IMR-90 (cell line): ENCODE measurements at regions not wholly inside any gene's neighbourhood (a gene's known extent, or its start where the extent isn't known, plus 50 kb on each side); places are given as distances from the start of the nearest gene placed in this dataset.

ENCODE experiments used
- ATAC-seq: fragments of 200-7000 bp; cut with Tn5 transposase; 2 replicates; pipeline ENCODE4 v1.9.1; 2020; ENCODE audit warnings: low read depth, mild to moderate bottlenecking, moderate library complexity
- BruUV-seq: library from RNA; stranded (reverse); fragments of 400-500 nt; replicated peaks from 2 replicates; lab custom pipeline; 2021; lab: Mats Ljungman, UMichigan
- CTCF ChIA-PET: fragments of 300-600 bp; formaldehyde crosslinking; extraction: SDS; loops from one replicate; lab custom pipeline; 2021; ENCODE audit warnings: antibody characterized with exemption; lab: Yijun Ruan, JAX
- POLR2A ChIA-PET: fragments of 300-600 bp; sonication (Branson Sonifier 250); formaldehyde crosslinking; loops from one replicate; lab custom pipeline; 2022; ENCODE audit warnings: antibody characterized with exemption; ENCODE audit not compliant: unreplicated experiment; lab: Charles Lee
- DNase-seq: peaks from one replicate; pipeline ENCODE4 v3.0.0; 2013
- H2AFZ ChIP-seq: replicated peaks from 2 replicates; pipeline ENCODE3; 2013; ENCODE audit warnings: low read length, mild to moderate bottlenecking; ENCODE audit not compliant: poor library complexity
- H2AK5ac ChIP-seq: 2 replicates; pipeline ENCODE4 v1.6.1; 2013; ENCODE audit warnings: low read depth, low read length, inconsistent platforms
- H2AK9ac ChIP-seq: replicated peaks from 2 replicates; pipeline ENCODE3; 2013; ENCODE audit warnings: mild to moderate bottlenecking, low read depth, low read length, moderate library complexity; ENCODE audit not compliant: poor library complexity
- H2BK120ac ChIP-seq: 2 replicates; pipeline ENCODE4 v1.6.1; 2013; ENCODE audit warnings: low read depth, low read length, inconsistent platforms
- H2BK15ac ChIP-seq: 3 replicates; pipeline ENCODE4 v1.6.1; 2013; ENCODE audit warnings: low read depth, low read length, inconsistent platforms
- H2BK20ac ChIP-seq: 2 replicates; pipeline ENCODE4 v1.6.1; 2013; ENCODE audit warnings: low read depth, mild to moderate bottlenecking, inconsistent platforms, low read length, moderate library complexity
- H2BK5ac ChIP-seq: 2 replicates; pipeline ENCODE4 v1.6.1; 2013; ENCODE audit warnings: mild to moderate bottlenecking, low read depth, low read length, inconsistent platforms; ENCODE audit not compliant: poor library complexity, severe bottlenecking
- H3K14ac ChIP-seq: replicated peaks from 2 replicates; pipeline ENCODE4 v1.6.1; 2013; ENCODE audit warnings: low read depth, low read length, inconsistent platforms
- H3K18ac ChIP-seq: 2 replicates; pipeline ENCODE4 v1.6.1; 2013; ENCODE audit warnings: low read depth, low read length, control low read depth
- H3K23ac ChIP-seq: 2 replicates; pipeline ENCODE4 v1.6.1; 2013; ENCODE audit warnings: low read depth, low read length, inconsistent platforms
- H3K27ac ChIP-seq: 2 replicates; pipeline ENCODE4 v1.5.1; 2013; ENCODE audit warnings: mild to moderate bottlenecking, control low read depth, low read length; ENCODE audit not compliant: insufficient read depth
- H3K27me3 ChIP-seq: 2 replicates; pipeline ENCODE4 v1.6.1; 2013; ENCODE audit warnings: low read length; ENCODE audit not compliant: control insufficient read depth, insufficient read depth
- H3K36me3 ChIP-seq: 2 replicates; pipeline ENCODE4 v1.6.1; 2013; ENCODE audit warnings: low read length, mixed read lengths; ENCODE audit not compliant: control insufficient read depth, insufficient read depth
- H3K4ac ChIP-seq: 2 replicates; pipeline ENCODE4 v1.6.1; 2013; ENCODE audit warnings: low read depth, low read length, inconsistent platforms
- H3K4me1 ChIP-seq: 2 replicates; pipeline ENCODE4 v1.6.1; 2013; ENCODE audit warnings: low read length, mixed read lengths; ENCODE audit not compliant: control insufficient read depth, insufficient read depth
- H3K4me2 ChIP-seq: 2 replicates; pipeline ENCODE4 v1.6.1; 2013; ENCODE audit warnings: low read depth, mild to moderate bottlenecking, control low read depth, low read length, moderate library complexity
- H3K4me3 ChIP-seq: 2 replicates; pipeline ENCODE4 v1.5.1; 2013; ENCODE audit warnings: low read depth, mild to moderate bottlenecking, control low read depth, low read length, moderate library complexity; ENCODE audit not compliant: insufficient read depth
- H3K56ac ChIP-seq: 2 replicates; pipeline ENCODE4 v1.6.1; 2013; ENCODE audit warnings: low read length, inconsistent platforms; ENCODE audit not compliant: insufficient read depth; ENCODE audit errors: extremely low read depth
- H3K79me1 ChIP-seq, 2 experiments: 2 replicates each; pipeline ENCODE4 v1.6.1; 2013; ENCODE audit warnings: low read length in 2 of 2, inconsistent platforms in 1 of 2, low read depth in 1 of 2
- H3K9ac ChIP-seq: 2 replicates; pipeline ENCODE4 v1.6.1; 2013; ENCODE audit warnings: low read depth, low read length, control low read depth
- H3K9me1 ChIP-seq: 2 replicates; pipeline ENCODE4 v1.6.1; 2013; ENCODE audit warnings: low read length, inconsistent platforms; ENCODE audit not compliant: insufficient read depth
- H3K9me3 ChIP-seq: 2 replicates; pipeline ENCODE4 v1.6.1; 2013; ENCODE audit warnings: low read length; ENCODE audit not compliant: control insufficient read depth, insufficient read depth
- H4K20me1 ChIP-seq: 2 replicates; pipeline ENCODE4 v1.6.1; 2013; ENCODE audit warnings: low read length, inconsistent platforms; ENCODE audit not compliant: insufficient read depth
- H4K5ac ChIP-seq: 2 replicates; pipeline ENCODE4 v1.6.1; 2013; ENCODE audit warnings: mild to moderate bottlenecking, low read depth, low read length, control low read depth
- H4K8ac ChIP-seq, 2 experiments: 2 replicates each; pipeline ENCODE4 v1.6.1; 2013; ENCODE audit warnings: low read depth in 2 of 2, low read length in 2 of 2, control low read depth in 1 of 2, inconsistent platforms in 1 of 2
- H4K91ac ChIP-seq: 2 replicates; pipeline ENCODE4 v1.6.1; 2013; ENCODE audit warnings: low read depth, low read length, inconsistent platforms; ENCODE audit not compliant: insufficient read depth
- BHLHE40 ChIP-seq: fragments of 150-350 bp; IDR thresholded peaks from 2 replicates; pipeline ENCODE4 v1.6.1; 2016; ENCODE audit warnings: mild to moderate bottlenecking, low read depth, low read length
- CEBPB ChIP-seq: IDR thresholded peaks from 2 replicates; pipeline ENCODE4 v1.6.1; 2012; ENCODE audit warnings: low read depth, low read length, improper control_type of control experiment
- CHD1 ChIP-seq: IDR thresholded peaks from 2 replicates; pipeline ENCODE4 v1.6.1; 2012; ENCODE audit warnings: low read depth, low read length, improper control_type of control experiment
- FOS ChIP-seq: fragments of 150-350 bp; IDR thresholded peaks from 2 replicates; pipeline ENCODE4 v1.6.1; 2016; ENCODE audit warnings: low read depth, low read length
- MAFK ChIP-seq: IDR thresholded peaks from 2 replicates; pipeline ENCODE4 v1.6.1; 2012; ENCODE audit warnings: low read depth, low read length, improper control_type of control experiment
- MAZ ChIP-seq: IDR thresholded peaks from 2 replicates; pipeline ENCODE4 v1.6.1; 2012; ENCODE audit warnings: low read depth, mild to moderate bottlenecking, low read length, improper control_type of control experiment, moderate library complexity, borderline replicate concordance
- MXI1 ChIP-seq: IDR thresholded peaks from 2 replicates; pipeline ENCODE4 v1.6.1; 2012; ENCODE audit warnings: low read depth, mild to moderate bottlenecking, low read length, moderate library complexity, borderline replicate concordance
- NFE2L2 ChIP-seq: fragments of 150-350 bp; IDR thresholded peaks from 2 replicates; pipeline ENCODE4 v1.6.1; 2016; ENCODE audit warnings: low read depth, mild to moderate bottlenecking, low read length
- POLR2A ChIP-seq: IDR thresholded peaks from 2 replicates; pipeline ENCODE4 v1.6.1; 2012; ENCODE audit warnings: mild to moderate bottlenecking, low read depth, low read length
- RAD21 ChIP-seq: IDR thresholded peaks from 2 replicates; pipeline ENCODE4 v1.6.1; 2012; ENCODE audit warnings: low read length, improper control_type of control experiment
- SMC3 ChIP-seq: fragments of 150-350 bp; IDR thresholded peaks from 2 replicates; pipeline ENCODE4 v1.6.1; 2016; ENCODE audit warnings: low read depth, mild to moderate bottlenecking, antibody characterized with exemption, low read length, moderate library complexity
- WGBS, 2 experiments: methylation state at CpG; one replicate each; pipeline versions ENCODE4 v1.1.5 to v1.1.7; 2013; ENCODE audit warnings: missing lambda C conversion rate in 2 of 2; ENCODE audit not compliant: insufficient read length in 1 of 2; ENCODE audit errors: extremely low coverage in 2 of 2; 5-methylcytosine and 5-hydroxymethylcytosine counted together
- dilution Hi-C: fragments of 300-500 bp; cut with HindIII; formaldehyde crosslinking; loops from one replicate; pipeline ENCODE4 v1.14.3; 2018; ENCODE audit warnings: low sequenced_read_pairs; ENCODE audit not compliant: unreplicated experiment
- in situ Hi-C: fragments of 300-500 bp; cut with MboI; formaldehyde crosslinking; loops from 3 replicates; pipeline ENCODE4 v1.14.3; 2019; ENCODE audit warnings: low sequenced_read_pairs, inconsistent platforms, mixed read lengths
- intact Hi-C: fragments of 100-400 bp; cut with micrococcal nuclease; formaldehyde crosslinking; loops from 2 replicates; pipeline ENCODE4 v1.10.0; 2022
- TF ChIP-seq, protein P1 (sequence below): conservative IDR thresholded peaks from 2 replicates; pipeline ENCODE4 v1.5.1; 2012; ENCODE audit warnings: mild to moderate bottlenecking, low read depth, low read length, improper control_type of control experiment
- TF ChIP-seq, protein P2 (sequence below): fragments of 150-350 bp; IDR thresholded peaks from 2 replicates; pipeline ENCODE4 v1.6.1; 2016; ENCODE audit warnings: low read depth, mild to moderate bottlenecking, low read length, moderate library complexity, borderline replicate concordance
- TF ChIP-seq, protein P3 (sequence below): fragments of 150-350 bp; IDR thresholded peaks from 2 replicates; pipeline ENCODE4 v1.6.1; 2017; ENCODE audit warnings: mild to moderate bottlenecking, antibody characterized with exemption, low read length, low read depth

DNA sequence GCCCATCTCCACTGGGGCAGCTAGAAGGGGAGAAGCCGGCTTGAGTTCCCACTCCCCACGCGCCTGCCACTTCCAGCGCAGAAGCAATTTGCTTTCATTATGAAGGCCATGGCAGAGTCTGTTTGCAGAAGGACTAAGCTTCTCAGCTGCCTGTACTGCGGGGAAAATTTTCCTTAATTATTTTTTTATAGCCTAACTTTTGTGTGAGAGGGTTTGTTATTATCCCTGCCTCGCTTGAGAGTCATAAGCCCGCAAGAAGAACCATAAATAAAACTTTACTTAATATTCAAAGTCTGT is 56.0 kb upstream of the DLK1 start:
- H2AFZ ChIP-seq, result no peak overlapping the region
- no peaks in the 10 kb centered on the region for H3K36me3 ChIP-seq
- no peaks in the 10 kb centered on the region for H3K79me1 ChIP-seq
- no peak overlapping the region for H3K4ac ChIP-seq
- peaks cover 4% of the 10 kb centered on the region; the same call in 1 of the 2 replicates for H3K4me1 ChIP-seq
- dilution Hi-C loops, result no loop called here
- H4K91ac ChIP-seq, result no peak overlapping the region
- H3K27ac ChIP-seq, result no peak overlapping the region
- H4K8ac ChIP-seq, result no peak overlapping the region
- no peak overlapping the region for H2BK15ac ChIP-seq
- in situ Hi-C loops, result no loop called here
- intact Hi-C loops, result no loop called here
- WGBS, 2 experiments, result no CpG with 5 or more reads among the region's 7 CpGs
- H2BK120ac ChIP-seq, result no peak overlapping the region
- no peaks in the 10 kb centered on the region; the same call in 1 of the 2 replicates for H3K9me1 ChIP-seq
- no peak overlapping the region for H3K18ac ChIP-seq
- POLR2A ChIA-PET, result no interaction called here
- H3K4me3 ChIP-seq, result no peak overlapping the region
- no peak overlapping the region for H2AK9ac ChIP-seq
- peaks cover 5% of the 10 kb centered on the region for H3K9me3 ChIP-seq
- no peak overlapping the region for H3K56ac ChIP-seq
- H2BK20ac ChIP-seq, result no peak overlapping the region
- H3K23ac ChIP-seq, result no peak overlapping the region
- no peak for ATAC-seq
- H2AK5ac ChIP-seq, result no peak overlapping the region
- H4K5ac ChIP-seq, result no peak overlapping the region
- no peak overlapping the region for H2BK5ac ChIP-seq
- DNase-seq, result no peak
- TF ChIP-seq, protein P1, sequence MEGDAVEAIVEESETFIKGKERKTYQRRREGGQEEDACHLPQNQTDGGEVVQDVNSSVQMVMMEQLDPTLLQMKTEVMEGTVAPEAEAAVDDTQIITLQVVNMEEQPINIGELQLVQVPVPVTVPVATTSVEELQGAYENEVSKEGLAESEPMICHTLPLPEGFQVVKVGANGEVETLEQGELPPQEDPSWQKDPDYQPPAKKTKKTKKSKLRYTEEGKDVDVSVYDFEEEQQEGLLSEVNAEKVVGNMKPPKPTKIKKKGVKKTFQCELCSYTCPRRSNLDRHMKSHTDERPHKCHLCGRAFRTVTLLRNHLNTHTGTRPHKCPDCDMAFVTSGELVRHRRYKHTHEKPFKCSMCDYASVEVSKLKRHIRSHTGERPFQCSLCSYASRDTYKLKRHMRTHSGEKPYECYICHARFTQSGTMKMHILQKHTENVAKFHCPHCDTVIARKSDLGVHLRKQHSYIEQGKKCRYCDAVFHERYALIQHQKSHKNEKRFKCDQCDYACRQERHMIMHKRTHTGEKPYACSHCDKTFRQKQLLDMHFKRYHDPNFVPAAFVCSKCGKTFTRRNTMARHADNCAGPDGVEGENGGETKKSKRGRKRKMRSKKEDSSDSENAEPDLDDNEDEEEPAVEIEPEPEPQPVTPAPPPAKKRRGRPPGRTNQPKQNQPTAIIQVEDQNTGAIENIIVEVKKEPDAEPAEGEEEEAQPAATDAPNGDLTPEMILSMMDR, result no peak
- TF ChIP-seq, protein P2, sequence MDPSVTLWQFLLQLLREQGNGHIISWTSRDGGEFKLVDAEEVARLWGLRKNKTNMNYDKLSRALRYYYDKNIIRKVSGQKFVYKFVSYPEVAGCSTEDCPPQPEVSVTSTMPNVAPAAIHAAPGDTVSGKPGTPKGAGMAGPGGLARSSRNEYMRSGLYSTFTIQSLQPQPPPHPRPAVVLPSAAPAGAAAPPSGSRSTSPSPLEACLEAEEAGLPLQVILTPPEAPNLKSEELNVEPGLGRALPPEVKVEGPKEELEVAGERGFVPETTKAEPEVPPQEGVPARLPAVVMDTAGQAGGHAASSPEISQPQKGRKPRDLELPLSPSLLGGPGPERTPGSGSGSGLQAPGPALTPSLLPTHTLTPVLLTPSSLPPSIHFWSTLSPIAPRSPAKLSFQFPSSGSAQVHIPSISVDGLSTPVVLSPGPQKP, result no peak
- TF ChIP-seq, protein P3, sequence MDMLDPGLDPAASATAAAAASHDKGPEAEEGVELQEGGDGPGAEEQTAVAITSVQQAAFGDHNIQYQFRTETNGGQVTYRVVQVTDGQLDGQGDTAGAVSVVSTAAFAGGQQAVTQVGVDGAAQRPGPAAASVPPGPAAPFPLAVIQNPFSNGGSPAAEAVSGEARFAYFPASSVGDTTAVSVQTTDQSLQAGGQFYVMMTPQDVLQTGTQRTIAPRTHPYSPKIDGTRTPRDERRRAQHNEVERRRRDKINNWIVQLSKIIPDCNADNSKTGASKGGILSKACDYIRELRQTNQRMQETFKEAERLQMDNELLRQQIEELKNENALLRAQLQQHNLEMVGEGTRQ, result no peak
- TF ChIP-seq CHD1 (no peak), MAZ (no peak), SMC3 (no peak), MXI1 (no peak), BHLHE40 (no peak), NFE2L2 (no peak), FOS (no peak), MAFK (no peak), CEBPB (no peak), POLR2A (no peak), RAD21 (no peak)
- CTCF ChIA-PET, result no interaction called here
- peaks cover 71% of the 10 kb centered on the region for H3K27me3 ChIP-seq
- no peaks in the 10 kb centered on the region for H4K20me1 ChIP-seq
- H3K4me2 ChIP-seq, result no peak overlapping the region
- H3K9ac ChIP-seq, result no peak overlapping the region
- H3K14ac ChIP-seq, result no peak overlapping the region
- BruUV-seq, result no TSS peak
